ENCODE measurements at regions not wholly inside any gene's neighbourhood (a gene's known extent, or its start where the extent isn't known, plus 50 kb on each side); places are given as distances from the start of the nearest gene placed in this dataset.

- Histone ChIP-seq H3K4me3 (no peak overlapping the region), H3K27me3 (peaks cover 4% of the 10 kb centered on the region), H3K27ac (no peak overlapping the region), H4K20me1 (ENCODE audit: low read depth) (no peaks in the 10 kb centered on the region), H3K36me3 (no peaks in the 10 kb centered on the region), H3K79me2 (ENCODE audit: low read depth) (no peaks in the 10 kb centered on the region), H3K4me2 (no peak overlapping the region), H3K4me1 (no peaks in the 10 kb centered on the region), H3F3A (ENCODE audit: low read depth) (no peaks in the 10 kb centered on the region), H2AFZ (replicated peaks) (no peak overlapping the region), H3K9me3 (ENCODE audit: low read depth) (no peaks in the 10 kb centered on the region), H3K9ac (no peak overlapping the region)
- peak; percentile 59 for DNase-seq (ENCODE audit: low spot score)
- Mint-ChIP-seq H3K36me3 (no peaks in the 10 kb centered on the region), H3K27ac (no peak overlapping the region), H3K27me3 (ENCODE audit: insufficient read depth, low read depth) (no peaks in the 10 kb centered on the region), H3K9me3 (peaks cover 3% of the 10 kb centered on the region), H3K4me3 (no peak overlapping the region), H3K4me1 (no peaks in the 10 kb centered on the region)
- TF ChIP-seq EZH2phosphoT487 (IDR thresholded peaks at IDR 0.05), result no peak
- peak; percentile 65 for TF ChIP-seq CTCF (IDR thresholded peaks at IDR 0.05)
- no peak for TF ChIP-seq EZH2 (IDR thresholded peaks at IDR 0.05)
These were observed 133.7 kb downstream of the NMUR2 start for GRCh38 chr5:152271420-152271819.

- DNase-seq (ENCODE audit: low spot score), result no peak
- H3K4me1 Mint-ChIP-seq, result no peaks in the 10 kb centered on the region
- H4K20me1 ChIP-seq (ENCODE audit: low read depth), result no peaks in the 10 kb centered on the region
- no peak overlapping the region for H3K27ac Mint-ChIP-seq
- TF ChIP-seq CTCF (IDR thresholded peaks at IDR 0.05) (no peak), EZH2phosphoT487 (IDR thresholded peaks at IDR 0.05) (no peak), EZH2 (IDR thresholded peaks at IDR 0.05) (no peak)
- no peaks in the 10 kb centered on the region for H3K36me3 Mint-ChIP-seq
- H3K4me2 ChIP-seq, result no peak overlapping the region
- no peaks in the 10 kb centered on the region for H3K27me3 Mint-ChIP-seq (ENCODE audit: insufficient read depth, low read depth)
- no peak overlapping the region for H2AFZ ChIP-seq (replicated peaks)
- H3K9ac ChIP-seq, result no peak overlapping the region
- H3K27me3 ChIP-seq, result peaks cover 4% of the 10 kb centered on the region
- H3F3A ChIP-seq (ENCODE audit: low read depth), result no peaks in the 10 kb centered on the region
- H3K4me1 ChIP-seq, result no peaks in the 10 kb centered on the region
- H3K4me3 Mint-ChIP-seq, result no peak overlapping the region
- H3K9me3 ChIP-seq (ENCODE audit: low read depth), result no peaks in the 10 kb centered on the region
- peaks cover 3% of the 10 kb centered on the region for H3K9me3 Mint-ChIP-seq
- no peaks in the 10 kb centered on the region for H3K79me2 ChIP-seq (ENCODE audit: low read depth)
- no peak overlapping the region for H3K27ac ChIP-seq
- no peak overlapping the region for H3K4me3 ChIP-seq
- no peaks in the 10 kb centered on the region for H3K36me3 ChIP-seq
These were observed 135.0 kb downstream of the NMUR2 start for GRCh38 chr5:152270096-152270495.

GRCh38 chr5:152269533-152269932 lies 135.5 kb downstream of the NMUR2 start:
- Histone ChIP-seq H3K4me2 (no peak overlapping the region), H4K20me1 (ENCODE audit: low read depth) (no peaks in the 10 kb centered on the region), H3K79me2 (ENCODE audit: low read depth) (no peaks in the 10 kb centered on the region), H2AFZ (replicated peaks) (no peak overlapping the region), H3K4me3 (no peak overlapping the region), H3K9ac (no peak overlapping the region), H3K27ac (no peak overlapping the region), H3K27me3 (peaks cover 9% of the 10 kb centered on the region), H3K4me1 (no peaks in the 10 kb centered on the region), H3K9me3 (ENCODE audit: low read depth) (no peaks in the 10 kb centered on the region), H3K36me3 (no peaks in the 10 kb centered on the region), H3F3A (ENCODE audit: low read depth) (no peaks in the 10 kb centered on the region)
- no peak for TF ChIP-seq CTCF (IDR thresholded peaks at IDR 0.05)
- TF ChIP-seq EZH2phosphoT487 (IDR thresholded peaks at IDR 0.05), result no peak
- no peak for TF ChIP-seq EZH2 (IDR thresholded peaks at IDR 0.05)
- no peaks in the 10 kb centered on the region for H3K4me1 Mint-ChIP-seq
- peaks cover 3% of the 10 kb centered on the region for H3K9me3 Mint-ChIP-seq
- no peaks in the 10 kb centered on the region for H3K36me3 Mint-ChIP-seq
- no peak for DNase-seq (ENCODE audit: low spot score)
- H3K27ac Mint-ChIP-seq, result no peak overlapping the region
- H3K4me3 Mint-ChIP-seq, result no peak overlapping the region
- no peaks in the 10 kb centered on the region for H3K27me3 Mint-ChIP-seq (ENCODE audit: insufficient read depth, low read depth)
